ENCODE measurements at regions not wholly inside any gene's neighbourhood (a gene's known extent, or its start where the extent isn't known, plus 50 kb on each side); places are given as distances from the start of the nearest gene placed in this dataset.

DNA sequence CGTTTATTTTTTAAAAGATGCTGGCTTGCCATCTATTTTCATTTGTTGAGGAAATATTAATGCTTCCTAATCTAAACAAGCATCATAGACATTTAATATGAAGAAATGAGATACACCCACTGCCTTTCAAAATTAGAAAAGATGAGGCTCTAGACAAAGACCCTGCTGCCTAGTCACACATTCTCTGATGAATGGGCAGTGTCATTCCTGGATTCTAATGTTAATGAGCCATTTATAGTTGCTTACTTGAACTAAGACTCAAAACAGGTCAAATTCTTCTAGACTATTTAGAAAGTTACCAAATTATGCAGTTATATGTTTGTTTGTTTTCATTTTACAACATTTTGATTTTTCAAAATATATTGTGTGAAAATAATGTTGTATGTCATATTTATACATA, 237.6 kb downstream of the CDH7 start:
- no peak overlapping the region for H3K9ac ChIP-seq (ENCODE audit: low read length)
- no peak overlapping the region for H2AFZ ChIP-seq (ENCODE audit: low read depth, low read length, poor library complexity, severe bottlenecking)
- RAD21 ChIA-PET (ENCODE audit: low non-redundant PET in 1 of 2, low total read pairs in 2 of 2, uncharacterized antibody in 2 of 2, unreplicated experiment in 2 of 2): no interaction called here
- no peaks in the 10 kb centered on the region for H3K79me2 ChIP-seq (ENCODE audit: insufficient read depth, low read length)
- CTCF ChIA-PET: no interaction called here
- no peaks in the 10 kb centered on the region for H4K20me1 ChIP-seq (ENCODE audit: insufficient read depth)
- BruUV-seq (replicated peaks): no TSS peak
- H3K9me3 ChIP-seq (ENCODE audit: control insufficient read depth in 1 of 2, insufficient read depth in 1 of 2, low read depth in 1 of 2, low read length in 2 of 2): peaks cover 0 to 8% of the 10 kb centered on the region in 2 experiments; a peak in 2 of 4 replicates
- no peak for TF ChIP-seq SRF (IDR thresholded peaks at IDR 0.05; ENCODE audit: low read depth)
- no peaks in the 10 kb centered on the region for H3K36me3 ChIP-seq (ENCODE audit: control insufficient read depth in 1 of 2, insufficient read depth in 2 of 2, low read length in 2 of 2)
- no peaks in the 10 kb centered on the region for H3K9me2 ChIP-seq (ENCODE audit: insufficient read depth)
- POLR2A ChIA-PET: no interaction called here
- no peak overlapping the region for H3K4me2 ChIP-seq (ENCODE audit: low read length)
- H3K27ac ChIP-seq (ENCODE audit: low read depth, low read length): no peak overlapping the region
- H3K27me3 ChIP-seq (ENCODE audit: insufficient read depth, low read length): no peaks in the 10 kb centered on the region
- ATAC-seq (no peak), DNase-seq (ENCODE audit: low read depth, low spot score) (no peak)
- intact Hi-C loops (cut with micrococcal nuclease): no loop called here
- no peaks in the 10 kb centered on the region for H3K4me1 ChIP-seq (ENCODE audit: control insufficient read depth in 1 of 2, insufficient read depth in 2 of 2, low read length in 2 of 2)
- no peak overlapping the region for H3K4me3 ChIP-seq (replicated peaks in 1 of 2; ENCODE audit: low read depth in 1 of 2, low read length in 2 of 2)

DNA sequence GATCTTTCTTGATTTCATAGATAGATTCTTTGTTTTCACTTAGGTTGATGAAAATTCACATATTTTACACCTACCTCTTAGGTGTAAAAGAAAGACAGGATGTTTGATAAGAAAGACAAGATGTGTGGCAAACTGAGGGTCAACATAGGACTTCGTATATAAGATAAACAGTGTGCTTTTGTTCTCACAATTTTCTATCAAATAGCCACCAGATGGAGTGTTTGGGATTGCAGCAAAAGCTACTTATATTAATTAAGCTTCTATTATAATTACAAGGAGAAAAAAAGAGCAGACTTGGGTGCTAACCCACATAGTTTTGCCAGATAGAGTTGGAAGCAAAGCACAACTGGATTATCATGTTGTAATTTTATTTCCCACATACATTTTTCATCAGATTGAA, 232.9 kb downstream of the CDH7 start:
- H3K27ac ChIP-seq (ENCODE audit: low read depth, low read length): no peak overlapping the region
- ChIA-PET POLR2A (no interaction called here), CTCF (no interaction called here), RAD21 (ENCODE audit: low non-redundant PET in 1 of 2, low total read pairs in 2 of 2, uncharacterized antibody in 2 of 2, unreplicated experiment in 2 of 2) (no interaction called here)
- H3K27me3 ChIP-seq (ENCODE audit: insufficient read depth, low read length): no peaks in the 10 kb centered on the region
- intact Hi-C loops (cut with micrococcal nuclease): no loop called here
- H3K9me2 ChIP-seq (ENCODE audit: insufficient read depth): no peaks in the 10 kb centered on the region
- DNase-seq (ENCODE audit: low read depth, low spot score) (no peak), ATAC-seq (no peak)
- H3K9ac ChIP-seq (ENCODE audit: low read length): no peak overlapping the region
- H2AFZ ChIP-seq (ENCODE audit: low read depth, low read length, poor library complexity, severe bottlenecking): no peak overlapping the region
- H3K36me3 ChIP-seq (ENCODE audit: control insufficient read depth in 1 of 2, insufficient read depth in 2 of 2, low read length in 2 of 2): no peaks in the 10 kb centered on the region
- H4K20me1 ChIP-seq (ENCODE audit: insufficient read depth): no peaks in the 10 kb centered on the region
- H3K4me1 ChIP-seq (ENCODE audit: control insufficient read depth in 1 of 2, insufficient read depth in 2 of 2, low read length in 2 of 2): no peaks in the 10 kb centered on the region
- no peak overlapping the region for H3K4me3 ChIP-seq (replicated peaks in 1 of 2; ENCODE audit: low read depth in 1 of 2, low read length in 2 of 2)
- no peaks in the 10 kb centered on the region for H3K79me2 ChIP-seq (ENCODE audit: insufficient read depth, low read length)
- H3K4me2 ChIP-seq (ENCODE audit: low read length): no peak overlapping the region
- BruUV-seq (replicated peaks): no TSS peak
- H3K9me3 ChIP-seq (ENCODE audit: control insufficient read depth in 1 of 2, insufficient read depth in 1 of 2, low read depth in 1 of 2, low read length in 2 of 2): peaks cover 6 to 8% of the 10 kb centered on the region in 2 experiments; a peak in 2 of 4 replicates
- TF ChIP-seq, protein P1, sequence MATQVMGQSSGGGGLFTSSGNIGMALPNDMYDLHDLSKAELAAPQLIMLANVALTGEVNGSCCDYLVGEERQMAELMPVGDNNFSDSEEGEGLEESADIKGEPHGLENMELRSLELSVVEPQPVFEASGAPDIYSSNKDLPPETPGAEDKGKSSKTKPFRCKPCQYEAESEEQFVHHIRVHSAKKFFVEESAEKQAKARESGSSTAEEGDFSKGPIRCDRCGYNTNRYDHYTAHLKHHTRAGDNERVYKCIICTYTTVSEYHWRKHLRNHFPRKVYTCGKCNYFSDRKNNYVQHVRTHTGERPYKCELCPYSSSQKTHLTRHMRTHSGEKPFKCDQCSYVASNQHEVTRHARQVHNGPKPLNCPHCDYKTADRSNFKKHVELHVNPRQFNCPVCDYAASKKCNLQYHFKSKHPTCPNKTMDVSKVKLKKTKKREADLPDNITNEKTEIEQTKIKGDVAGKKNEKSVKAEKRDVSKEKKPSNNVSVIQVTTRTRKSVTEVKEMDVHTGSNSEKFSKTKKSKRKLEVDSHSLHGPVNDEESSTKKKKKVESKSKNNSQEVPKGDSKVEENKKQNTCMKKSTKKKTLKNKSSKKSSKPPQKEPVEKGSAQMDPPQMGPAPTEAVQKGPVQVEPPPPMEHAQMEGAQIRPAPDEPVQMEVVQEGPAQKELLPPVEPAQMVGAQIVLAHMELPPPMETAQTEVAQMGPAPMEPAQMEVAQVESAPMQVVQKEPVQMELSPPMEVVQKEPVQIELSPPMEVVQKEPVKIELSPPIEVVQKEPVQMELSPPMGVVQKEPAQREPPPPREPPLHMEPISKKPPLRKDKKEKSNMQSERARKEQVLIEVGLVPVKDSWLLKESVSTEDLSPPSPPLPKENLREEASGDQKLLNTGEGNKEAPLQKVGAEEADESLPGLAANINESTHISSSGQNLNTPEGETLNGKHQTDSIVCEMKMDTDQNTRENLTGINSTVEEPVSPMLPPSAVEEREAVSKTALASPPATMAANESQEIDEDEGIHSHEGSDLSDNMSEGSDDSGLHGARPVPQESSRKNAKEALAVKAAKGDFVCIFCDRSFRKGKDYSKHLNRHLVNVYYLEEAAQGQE (IDR thresholded peaks at IDR 0.05; ENCODE audit: low read depth): no peak
- no peak for TF ChIP-seq ZNF274 (IDR thresholded peaks at IDR 0.05; ENCODE audit: low read depth, low read length)
- no peak for TF ChIP-seq CBX3 (IDR thresholded peaks at IDR 0.05; ENCODE audit: low read depth)
- TF ChIP-seq, protein P2, sequence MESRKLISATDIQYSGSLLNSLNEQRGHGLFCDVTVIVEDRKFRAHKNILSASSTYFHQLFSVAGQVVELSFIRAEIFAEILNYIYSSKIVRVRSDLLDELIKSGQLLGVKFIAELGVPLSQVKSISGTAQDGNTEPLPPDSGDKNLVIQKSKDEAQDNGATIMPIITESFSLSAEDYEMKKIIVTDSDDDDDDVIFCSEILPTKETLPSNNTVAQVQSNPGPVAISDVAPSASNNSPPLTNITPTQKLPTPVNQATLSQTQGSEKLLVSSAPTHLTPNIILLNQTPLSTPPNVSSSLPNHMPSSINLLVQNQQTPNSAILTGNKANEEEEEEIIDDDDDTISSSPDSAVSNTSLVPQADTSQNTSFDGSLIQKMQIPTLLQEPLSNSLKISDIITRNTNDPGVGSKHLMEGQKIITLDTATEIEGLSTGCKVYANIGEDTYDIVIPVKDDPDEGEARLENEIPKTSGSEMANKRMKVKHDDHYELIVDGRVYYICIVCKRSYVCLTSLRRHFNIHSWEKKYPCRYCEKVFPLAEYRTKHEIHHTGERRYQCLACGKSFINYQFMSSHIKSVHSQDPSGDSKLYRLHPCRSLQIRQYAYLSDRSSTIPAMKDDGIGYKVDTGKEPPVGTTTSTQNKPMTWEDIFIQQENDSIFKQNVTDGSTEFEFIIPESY (IDR thresholded peaks at IDR 0.05; ENCODE audit: extremely low read depth, insufficient replicate concordance, low read length): no peak
- TF ChIP-seq, protein P3, sequence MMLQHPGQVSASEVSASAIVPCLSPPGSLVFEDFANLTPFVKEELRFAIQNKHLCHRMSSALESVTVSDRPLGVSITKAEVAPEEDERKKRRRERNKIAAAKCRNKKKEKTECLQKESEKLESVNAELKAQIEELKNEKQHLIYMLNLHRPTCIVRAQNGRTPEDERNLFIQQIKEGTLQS (IDR thresholded peaks at IDR 0.05): no peak
- TF ChIP-seq POLR2AphosphoS5 (IDR thresholded peaks at IDR 0.05; ENCODE audit: low read depth, low read length): no peak
- TF ChIP-seq SRF (IDR thresholded peaks at IDR 0.05; ENCODE audit: low read depth): no peak
- TF ChIP-seq, protein P4, sequence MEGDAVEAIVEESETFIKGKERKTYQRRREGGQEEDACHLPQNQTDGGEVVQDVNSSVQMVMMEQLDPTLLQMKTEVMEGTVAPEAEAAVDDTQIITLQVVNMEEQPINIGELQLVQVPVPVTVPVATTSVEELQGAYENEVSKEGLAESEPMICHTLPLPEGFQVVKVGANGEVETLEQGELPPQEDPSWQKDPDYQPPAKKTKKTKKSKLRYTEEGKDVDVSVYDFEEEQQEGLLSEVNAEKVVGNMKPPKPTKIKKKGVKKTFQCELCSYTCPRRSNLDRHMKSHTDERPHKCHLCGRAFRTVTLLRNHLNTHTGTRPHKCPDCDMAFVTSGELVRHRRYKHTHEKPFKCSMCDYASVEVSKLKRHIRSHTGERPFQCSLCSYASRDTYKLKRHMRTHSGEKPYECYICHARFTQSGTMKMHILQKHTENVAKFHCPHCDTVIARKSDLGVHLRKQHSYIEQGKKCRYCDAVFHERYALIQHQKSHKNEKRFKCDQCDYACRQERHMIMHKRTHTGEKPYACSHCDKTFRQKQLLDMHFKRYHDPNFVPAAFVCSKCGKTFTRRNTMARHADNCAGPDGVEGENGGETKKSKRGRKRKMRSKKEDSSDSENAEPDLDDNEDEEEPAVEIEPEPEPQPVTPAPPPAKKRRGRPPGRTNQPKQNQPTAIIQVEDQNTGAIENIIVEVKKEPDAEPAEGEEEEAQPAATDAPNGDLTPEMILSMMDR (IDR thresholded peaks at IDR 0.05 in 2 of 3, conservative IDR thresholded peaks at IDR 0.05 in 1 of 3; ENCODE audit: borderline replicate concordance in 1 of 3, insufficient read depth in 1 of 3, low read depth in 2 of 3, low read length in 2 of 3): no peak
- TF ChIP-seq, protein P5, sequence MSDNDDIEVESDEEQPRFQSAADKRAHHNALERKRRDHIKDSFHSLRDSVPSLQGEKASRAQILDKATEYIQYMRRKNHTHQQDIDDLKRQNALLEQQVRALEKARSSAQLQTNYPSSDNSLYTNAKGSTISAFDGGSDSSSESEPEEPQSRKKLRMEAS (IDR thresholded peaks at IDR 0.05): no peak
- no peak for TF ChIP-seq SP1 (IDR thresholded peaks at IDR 0.05; ENCODE audit: low read depth)
- no peak for TF ChIP-seq FOSL1 (IDR thresholded peaks at IDR 0.05; ENCODE audit: low read depth)
- no peak for TF ChIP-seq ZFX (IDR thresholded peaks at IDR 0.05)
- TF ChIP-seq JUND (IDR thresholded peaks at IDR 0.05): no peak
- no peak for TF ChIP-seq ELF1 (IDR thresholded peaks at IDR 0.05; ENCODE audit: borderline replicate concordance, low read depth)

All from HCT116 (cell line).